Cerebellar nuclear complex (tissue), 1 donor: ENCODE measurements at regions not wholly inside any gene's neighbourhood (a gene's known extent, or its start where the extent isn't known, plus 50 kb on each side); places are given as distances from the start of the nearest gene placed in this dataset.

Source experiments
- DNase-seq, 2 experiments: peaks; one replicate each; lab custom pipeline; 2025; lab: John Stamatoyannopoulos, UW

DNA sequence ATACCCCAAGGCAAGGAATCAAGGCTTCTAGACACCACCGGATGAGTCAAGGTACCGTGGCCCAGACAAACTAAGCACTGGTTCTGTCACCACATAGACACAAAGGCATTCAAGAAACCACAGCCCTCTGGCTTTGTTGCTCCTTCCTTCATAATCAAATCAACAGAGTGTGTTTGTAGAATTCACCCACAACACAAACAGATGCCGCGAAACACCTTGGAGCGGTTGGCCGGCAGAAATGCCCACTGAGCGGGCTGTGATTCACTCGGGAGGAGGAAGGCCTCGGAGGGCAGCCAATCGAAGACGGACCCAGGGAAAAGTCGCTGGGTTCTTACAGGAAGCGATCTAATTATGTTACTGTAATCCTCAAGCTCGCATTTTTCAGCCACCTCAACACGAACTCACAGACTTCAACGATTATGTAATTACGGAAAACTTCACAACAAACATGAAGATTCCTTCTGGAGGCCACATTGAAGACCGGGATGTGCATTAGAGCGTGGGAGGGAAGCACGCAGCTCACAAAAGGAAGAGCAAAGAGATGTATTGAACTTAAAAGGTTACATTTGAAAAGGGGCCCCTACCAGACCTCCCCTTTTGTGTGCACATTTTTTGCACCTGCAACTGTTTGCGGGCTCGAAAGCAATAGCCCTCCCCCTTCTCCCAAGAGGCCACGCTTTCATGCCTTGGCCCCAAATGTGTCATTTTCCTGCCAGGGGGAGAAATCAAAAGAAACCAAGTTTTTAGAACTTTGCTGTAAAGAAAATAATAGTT lies 184.7 kb upstream of the PREP start:
- DNase-seq, result no peak

DNA sequence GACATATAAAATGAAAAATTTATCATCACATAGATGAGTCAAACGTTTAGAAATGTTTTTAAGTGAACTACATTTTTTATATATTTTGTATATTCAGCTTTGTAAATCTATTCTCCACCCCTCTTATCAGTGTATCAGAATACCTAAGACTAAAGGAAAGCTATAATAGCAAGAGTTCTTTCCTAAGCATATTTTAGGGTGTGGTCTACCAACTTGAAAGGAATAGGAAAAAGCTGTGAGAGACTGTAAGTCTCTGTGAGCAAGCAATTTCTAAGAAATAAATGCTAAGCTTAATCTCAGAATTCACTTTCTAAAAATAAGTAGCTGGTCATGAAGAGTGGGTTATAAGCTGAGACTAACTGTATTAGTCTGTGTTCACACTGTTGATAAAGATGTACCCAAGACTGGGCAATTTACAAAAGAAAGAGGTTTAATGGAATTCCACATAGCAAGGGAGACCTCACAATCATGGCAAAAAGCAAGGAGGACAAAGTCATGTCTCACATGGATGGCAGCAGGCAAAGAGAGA lies 175.4 kb upstream of the PREP start:
- DNase-seq, result no peak

- DNase-seq, result no peak
These were observed 170.7 kb upstream of the PREP start for GRCh38 chr6:105573556-105573955.

DNA sequence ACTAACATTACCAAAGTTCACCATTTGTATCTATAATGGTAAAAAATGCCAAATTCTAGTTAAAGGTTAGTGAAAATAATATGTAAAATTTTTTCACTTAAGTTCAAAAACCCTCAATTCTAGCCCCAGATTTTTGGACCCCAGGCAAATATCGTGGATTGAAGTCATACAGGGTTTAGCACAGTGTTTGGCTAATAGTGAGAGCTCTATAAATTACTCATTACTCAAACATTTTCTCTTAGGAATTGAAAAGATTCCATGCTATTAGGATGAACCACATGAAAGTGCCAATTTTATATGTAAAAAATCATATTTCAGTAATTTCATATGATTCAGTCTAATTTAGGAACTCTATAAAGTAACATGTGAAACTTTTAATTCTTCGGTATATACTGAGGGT lies 170.3 kb upstream of the PREP start:
- DNase-seq, result no peak

- DNase-seq, result no peak
These were observed 167.5 kb upstream of the PREP start for GRCh38 chr6:105570416-105570815.

DNA sequence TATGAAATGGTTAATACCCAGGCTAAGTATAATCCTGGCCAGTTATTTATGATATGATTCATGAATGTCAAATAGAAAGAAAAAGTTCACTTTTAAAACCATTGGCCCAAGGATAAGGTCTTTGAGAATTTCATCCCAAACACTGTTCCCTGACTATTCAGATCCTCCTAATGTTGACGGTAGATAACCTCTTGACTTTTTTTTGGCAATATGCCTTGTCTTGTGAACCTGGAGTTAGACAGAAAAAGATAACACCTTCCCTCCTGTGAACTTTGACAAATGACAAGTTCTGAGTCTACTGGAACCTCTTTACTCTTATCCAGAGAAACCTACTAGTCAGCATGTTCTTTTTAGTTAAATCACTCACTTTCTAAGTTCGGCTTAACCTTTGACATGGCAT lies 166.8 kb upstream of the PREP start:
- no peak for DNase-seq

DNA sequence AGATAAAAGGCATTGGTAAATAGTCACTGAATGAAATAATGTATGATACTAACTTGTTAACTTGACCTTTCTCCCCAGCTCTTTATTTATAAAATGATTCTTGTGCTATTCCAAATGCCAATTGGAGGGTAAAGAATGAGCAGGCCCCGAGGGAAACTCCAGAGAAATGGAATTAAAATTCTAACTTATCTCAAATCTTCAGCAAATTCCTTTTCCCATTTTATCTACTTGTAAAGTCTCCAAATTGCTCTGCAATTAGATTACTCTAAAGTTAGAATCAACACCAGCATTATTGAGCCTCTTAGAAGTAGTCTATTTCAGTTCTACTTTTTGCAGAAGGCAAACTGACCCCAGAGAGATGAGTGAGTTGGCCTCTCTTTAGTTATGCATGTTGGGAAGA lies 165.9 kb upstream of the PREP start:
- DNase-seq, result no peak

GRCh38 chr6:105568142-105568541 lies 165.3 kb upstream of the PREP start:
- no peak for DNase-seq

DNA sequence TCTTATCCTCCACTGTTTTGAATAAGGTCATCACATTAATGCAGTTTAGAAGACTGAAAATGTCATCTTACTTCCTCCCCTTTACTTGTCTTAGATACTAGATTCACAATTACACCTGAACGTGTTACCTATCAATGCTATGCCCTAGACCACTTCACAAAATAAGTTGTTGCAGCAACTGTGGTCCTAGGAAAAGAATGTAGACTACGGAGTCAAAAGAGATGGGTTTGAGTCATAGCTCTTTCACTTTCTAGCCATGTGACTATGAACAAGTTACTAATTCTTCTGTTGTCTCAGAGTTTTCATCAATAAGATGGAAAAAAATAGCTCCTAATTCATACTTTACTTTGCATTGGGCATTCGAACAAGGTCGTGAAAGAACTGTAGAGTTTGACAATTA lies 164.3 kb upstream of the PREP start:
- DNase-seq, result no peak

GRCh38 chr6:105566503-105566902 lies 163.6 kb upstream of the PREP start:
- DNase-seq, result no peak

DNA sequence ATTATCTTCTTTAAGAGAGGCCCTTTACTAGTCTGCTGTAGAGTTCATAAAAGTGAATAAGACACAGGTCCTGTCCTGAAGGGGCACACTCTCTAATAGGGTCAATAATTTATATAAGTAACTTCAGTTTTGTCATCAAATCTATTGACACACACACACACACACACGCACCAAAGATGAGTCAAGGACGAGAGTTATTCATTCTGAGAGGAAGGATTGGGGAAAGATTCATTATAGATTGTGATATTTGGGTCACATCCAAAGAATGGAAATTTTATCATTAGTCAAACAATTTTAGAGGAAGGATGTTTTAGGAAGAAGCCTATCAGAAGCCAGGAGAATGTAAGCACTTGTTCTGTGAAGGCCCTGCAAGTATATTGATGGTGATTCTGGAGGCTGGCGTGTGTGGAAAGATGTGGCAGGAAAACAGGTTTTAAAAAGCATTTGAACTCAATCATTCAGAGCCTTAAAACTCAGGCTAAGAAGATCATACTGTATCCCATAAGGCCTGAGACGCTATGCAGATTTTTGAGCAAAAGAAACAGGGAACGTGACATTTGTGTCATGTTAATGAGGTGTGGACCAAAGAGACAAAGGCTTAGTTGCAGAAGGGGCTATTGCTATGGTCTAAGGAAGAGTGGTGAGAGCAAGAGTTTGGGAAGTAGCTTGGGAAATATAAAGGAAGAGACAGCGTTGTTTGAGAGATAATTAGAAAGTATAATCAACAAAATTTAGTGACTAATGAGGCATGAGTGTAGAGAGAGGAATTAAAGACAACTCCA lies 161.4 kb upstream of the PREP start:
- DNase-seq, result no peak

DNA sequence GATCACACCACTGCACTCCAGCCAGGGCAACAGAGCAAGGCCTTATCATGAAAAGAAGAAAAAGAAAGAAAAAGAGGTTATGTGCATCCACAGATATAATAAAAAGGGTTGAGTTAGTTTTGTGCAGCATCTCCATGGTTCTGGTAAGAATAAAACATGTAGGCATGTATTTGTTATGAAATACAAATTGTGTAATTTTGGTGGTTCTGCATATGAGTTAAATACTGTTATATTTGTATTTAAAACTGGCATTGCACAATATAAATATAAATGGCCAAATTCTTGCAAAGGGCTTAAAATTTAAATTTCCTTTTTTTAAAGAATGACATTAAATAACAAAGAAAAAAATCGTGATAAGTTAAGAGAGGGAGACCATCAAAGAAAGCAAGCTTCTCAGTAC lies 159.1 kb upstream of the PREP start:
- DNase-seq, result no peak

DNA sequence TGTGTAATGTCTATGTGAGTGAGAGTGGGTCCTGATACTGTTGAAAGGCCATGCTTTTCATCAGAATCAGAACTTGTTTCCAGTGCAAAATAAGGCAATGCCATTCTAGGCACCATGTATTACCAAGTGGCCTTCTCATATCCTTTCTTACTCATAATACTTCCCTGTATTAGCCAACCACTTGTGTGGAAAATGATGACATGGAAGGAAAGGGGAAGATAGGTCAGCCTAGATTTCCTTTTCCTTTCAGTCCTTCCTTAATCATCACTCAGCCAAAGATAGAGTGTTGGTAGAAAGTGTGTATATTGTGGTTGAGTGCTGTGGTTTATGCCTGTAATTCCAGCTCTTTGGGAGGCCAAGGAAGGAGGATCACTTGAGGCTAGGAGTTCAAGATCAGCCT lies 158.6 kb upstream of the PREP start:
- no peak for DNase-seq

DNA sequence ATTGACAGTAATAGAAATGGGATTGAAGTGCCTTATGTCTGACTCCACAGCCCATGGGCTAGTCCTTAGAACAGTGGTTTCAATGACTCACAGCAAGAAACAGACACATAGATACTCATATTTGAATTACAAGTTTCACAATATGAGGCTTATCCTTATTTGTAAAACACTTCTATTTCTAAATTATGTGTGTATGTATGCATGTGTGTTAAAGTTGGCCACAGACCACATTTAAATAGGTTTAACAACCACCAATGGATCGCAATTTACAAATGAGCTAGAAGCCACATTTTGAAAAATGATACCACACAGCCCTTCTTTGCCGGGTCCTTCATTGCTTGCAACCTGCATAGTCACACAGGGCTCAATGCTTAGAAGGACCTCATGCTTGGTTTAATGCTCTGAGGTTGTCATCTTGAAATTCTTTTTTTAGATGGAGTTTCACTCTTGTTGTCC lies 157.8 kb upstream of the PREP start:
- DNase-seq, result no peak

- no peak for DNase-seq
These were observed 154.4 kb upstream of the PREP start for GRCh38 chr6:105557291-105557690.

DNA sequence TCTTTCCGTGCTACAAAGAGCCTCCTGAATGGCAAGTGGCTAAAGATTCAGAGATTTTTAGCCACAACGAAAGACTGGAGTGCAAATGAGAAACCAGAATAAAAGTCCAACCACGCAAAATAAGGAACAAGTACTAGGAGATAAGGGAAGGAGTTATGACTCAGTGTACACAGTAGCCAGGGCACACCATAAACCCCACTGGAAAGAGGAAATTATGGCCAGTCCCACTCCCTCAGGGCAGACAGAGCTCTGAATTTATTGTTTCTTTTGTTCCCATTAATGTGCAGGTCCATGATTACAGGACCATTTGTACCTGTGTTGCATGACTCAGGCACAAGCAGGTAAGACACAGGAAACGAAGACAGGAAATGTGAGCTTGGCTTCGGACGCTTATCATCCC lies 150.3 kb upstream of the PREP start:
- DNase-seq, result no peak

- no peak for DNase-seq
These were observed 148.2 kb upstream of the PREP start for GRCh38 chr6:105550955-105551620.

DNA sequence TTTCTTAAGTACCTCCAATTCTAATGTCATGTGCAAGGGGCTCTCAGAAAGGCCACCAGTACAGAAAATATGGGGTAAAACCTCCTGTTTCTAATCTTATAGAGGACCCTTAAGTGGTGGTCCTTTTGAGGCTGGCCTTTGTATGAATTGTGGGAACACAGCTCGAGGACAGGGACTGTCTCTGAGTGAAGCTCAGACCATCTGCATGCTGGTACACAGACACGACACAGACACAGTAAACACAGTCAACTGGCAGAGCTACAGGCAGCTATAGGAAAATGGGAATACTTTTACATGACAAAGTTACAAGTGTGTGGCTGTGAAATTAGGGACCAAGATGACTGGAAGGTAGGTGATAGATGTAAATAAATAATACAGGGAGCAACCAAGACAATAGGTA lies 143.9 kb upstream of the PREP start:
- no peak for DNase-seq

- DNase-seq, result no peak
These were observed 143.3 kb upstream of the PREP start for GRCh38 chr6:105545947-105546731.

- DNase-seq, result no peak
These were observed 142.5 kb upstream of the PREP start for GRCh38 chr6:105545228-105545920.

DNA sequence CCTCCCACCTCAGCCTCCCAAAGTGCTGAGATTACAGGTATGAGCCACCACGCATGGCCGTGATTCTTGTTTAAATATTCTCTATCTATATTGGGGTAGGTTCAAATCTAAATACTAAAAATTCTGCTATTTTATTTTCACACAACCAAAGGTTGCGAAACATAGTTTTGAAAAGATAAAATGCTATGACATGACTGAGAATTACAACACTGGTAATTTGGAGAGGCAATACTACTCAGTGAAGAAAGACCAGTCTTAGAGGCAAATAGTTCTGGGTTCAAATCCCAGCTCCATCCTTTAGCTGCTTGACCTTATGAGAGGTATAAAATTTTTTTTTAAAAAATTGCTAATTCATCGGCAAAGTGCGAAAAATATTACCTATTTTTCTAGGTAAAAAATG lies 137.0 kb upstream of the PREP start:
- DNase-seq, result no peak
